ENCODE measurements at regions not wholly inside any gene's neighbourhood (a gene's known extent, or its start where the extent isn't known, plus 50 kb on each side); places are given as distances from the start of the nearest gene placed in this dataset.

GRCh38 chr5:98709681-98710080 is 63.8 kb upstream of the RGMB start:
- H3K27ac Mint-ChIP-seq: no peak overlapping the region
- no peaks in the 10 kb centered on the region for H3K36me3 Mint-ChIP-seq
- H3K4me1 Mint-ChIP-seq (ENCODE audit: unreplicated experiment): no peaks in the 10 kb centered on the region
- DNase-seq (ENCODE audit: extremely low spot score, unreplicated experiment): no peak
- TF ChIP-seq CTCF (conservative IDR thresholded peaks at IDR 0.05): no peak
- H3K4me3 Mint-ChIP-seq: no peak overlapping the region
- H3K27me3 Mint-ChIP-seq: no peaks in the 10 kb centered on the region
- no peaks in the 10 kb centered on the region for H3K9me3 Mint-ChIP-seq

- DNase-seq (ENCODE audit: extremely low spot score, unreplicated experiment): no peak
- no peak for TF ChIP-seq CTCF (conservative IDR thresholded peaks at IDR 0.05)
- H3K4me3 Mint-ChIP-seq: no peak overlapping the region
- no peak overlapping the region for H3K27ac Mint-ChIP-seq
- no peaks in the 10 kb centered on the region for H3K4me1 Mint-ChIP-seq (ENCODE audit: unreplicated experiment)
- no peaks in the 10 kb centered on the region for H3K36me3 Mint-ChIP-seq
- H3K27me3 Mint-ChIP-seq: no peaks in the 10 kb centered on the region
- no peaks in the 10 kb centered on the region for H3K9me3 Mint-ChIP-seq
Measured at GRCh38 chr5:98713027-98713426, 60.4 kb upstream of the RGMB start.

GRCh38 chr5:98713856-98714255 is 59.6 kb upstream of the RGMB start:
- H3K9me3 Mint-ChIP-seq: peaks cover 2% of the 10 kb centered on the region
- no peak for TF ChIP-seq CTCF (conservative IDR thresholded peaks at IDR 0.05)
- no peaks in the 10 kb centered on the region for H3K27me3 Mint-ChIP-seq
- H3K4me1 Mint-ChIP-seq (ENCODE audit: unreplicated experiment): no peaks in the 10 kb centered on the region
- no peak overlapping the region for H3K4me3 Mint-ChIP-seq
- peaks cover 2% of the 10 kb centered on the region for H3K36me3 Mint-ChIP-seq
- no peak overlapping the region for H3K27ac Mint-ChIP-seq
- DNase-seq (ENCODE audit: extremely low spot score, unreplicated experiment): no peak

GRCh38 chr5:98714710-98715288 is 58.7 kb upstream of the RGMB start:
- Mint-ChIP-seq H3K27ac (no peak overlapping the region), H3K4me3 (no peak overlapping the region), H3K9me3 (peaks cover 6% of the 10 kb centered on the region), H3K4me1 (ENCODE audit: unreplicated experiment) (no peaks in the 10 kb centered on the region), H3K27me3 (no peaks in the 10 kb centered on the region), H3K36me3 (peaks cover 5% of the 10 kb centered on the region)
- DNase-seq (ENCODE audit: extremely low spot score, unreplicated experiment): no peak
- no peak for TF ChIP-seq CTCF (conservative IDR thresholded peaks at IDR 0.05)

GRCh38 chr5:98721231-98721928 is 52.1 kb upstream of the RGMB start:
- peaks cover 5% of the 10 kb centered on the region for H3K36me3 Mint-ChIP-seq
- no peak overlapping the region for H3K4me3 Mint-ChIP-seq
- DNase-seq (ENCODE audit: extremely low spot score, unreplicated experiment): no peak
- no peaks in the 10 kb centered on the region for H3K27me3 Mint-ChIP-seq
- no peak for TF ChIP-seq CTCF (conservative IDR thresholded peaks at IDR 0.05)
- peaks cover 4% of the 10 kb centered on the region for H3K4me1 Mint-ChIP-seq (ENCODE audit: unreplicated experiment)
- peaks cover 6% of the 10 kb centered on the region for H3K9me3 Mint-ChIP-seq
- no peak overlapping the region for H3K27ac Mint-ChIP-seq
